NCI-H146 treated with DMSO at 0.1 percent for 48 hours (cell line): ENCODE measurements at regions not wholly inside any gene's neighbourhood (a gene's known extent, or its start where the extent isn't known, plus 50 kb on each side); places are given as distances from the start of the nearest gene placed in this dataset.
"Not testable (repeated sequence)": the region's sequence is repeated elsewhere in the genome, so short reads cannot be mapped to it uniquely, and the experiment has no call there.

ENCODE experiments used
- DNase-seq: peaks from one replicate; lab custom pipeline; 2025; ENCODE audit not compliant: unreplicated experiment; lab: John Stamatoyannopoulos, UW

DNA sequence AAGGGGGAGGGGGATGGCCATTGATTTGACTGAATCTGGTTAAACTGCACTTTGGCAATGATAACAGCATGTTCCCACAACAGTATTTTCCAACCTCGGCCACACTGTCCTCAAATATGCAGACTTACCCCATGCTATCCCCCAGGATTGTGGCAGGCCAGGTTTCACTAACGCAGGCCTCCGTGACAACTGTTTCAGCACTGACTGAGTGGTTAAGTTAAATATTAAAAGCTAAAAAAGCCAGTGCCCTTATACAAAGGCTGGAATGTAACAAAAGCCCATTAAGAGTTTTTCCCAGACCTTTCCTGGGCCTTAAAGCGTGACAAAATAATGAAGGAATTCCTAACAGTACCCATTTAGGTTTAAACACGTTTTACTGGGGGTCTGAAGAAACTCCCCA lies 202.9 kb downstream of the USP25 start:
- DNase-seq = no peak

DNA sequence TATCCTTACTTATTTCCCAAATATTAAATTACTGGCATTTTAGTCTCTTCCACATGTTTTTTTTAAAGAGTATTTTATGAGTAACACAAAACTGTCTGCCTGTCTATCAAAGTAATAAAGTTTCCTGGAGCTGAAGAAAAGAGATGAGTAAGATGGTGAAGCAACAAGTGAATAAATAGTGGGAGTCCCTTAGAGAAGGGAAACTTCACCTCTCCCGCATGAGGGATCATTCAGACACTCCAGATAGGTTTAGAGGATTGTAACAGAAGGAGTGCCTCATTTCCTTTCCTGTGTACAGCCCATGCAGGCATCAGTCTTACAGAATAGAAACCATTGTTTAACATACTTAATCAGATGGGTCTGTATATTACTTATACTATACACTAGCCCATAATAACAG lies 205.7 kb downstream of the USP25 start:
- no peak for DNase-seq

DNA sequence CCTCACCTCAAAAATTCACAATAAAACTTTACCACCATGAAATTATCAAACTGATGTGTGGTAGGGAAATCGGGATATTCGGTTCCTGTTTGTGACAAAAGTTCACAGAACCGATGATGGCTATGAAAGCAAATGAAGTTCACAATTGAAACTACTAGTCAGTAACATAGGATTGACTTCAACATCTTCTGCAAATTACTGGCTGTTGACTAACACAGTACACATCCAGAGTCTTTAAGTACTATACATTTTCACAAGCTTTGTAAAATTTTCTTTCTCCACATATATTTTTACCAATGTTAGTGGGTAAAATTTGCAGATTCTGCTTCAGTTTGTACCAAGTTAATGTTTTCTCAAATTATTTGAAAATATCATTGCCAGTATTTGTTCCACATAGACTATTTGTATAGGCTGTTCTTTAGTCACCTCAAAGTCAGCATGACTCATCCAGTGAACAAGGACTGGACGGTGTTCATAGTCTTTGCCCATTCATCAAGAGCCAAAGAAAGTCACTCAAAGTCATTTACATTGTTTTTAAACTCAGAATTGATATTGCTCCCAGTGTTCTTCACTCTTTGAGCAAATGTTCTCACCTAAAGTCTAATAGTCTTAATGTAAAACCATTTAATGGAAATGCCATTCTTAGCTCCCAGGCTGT lies 213.4 kb downstream of the USP25 start:
- no peak for DNase-seq

DNA sequence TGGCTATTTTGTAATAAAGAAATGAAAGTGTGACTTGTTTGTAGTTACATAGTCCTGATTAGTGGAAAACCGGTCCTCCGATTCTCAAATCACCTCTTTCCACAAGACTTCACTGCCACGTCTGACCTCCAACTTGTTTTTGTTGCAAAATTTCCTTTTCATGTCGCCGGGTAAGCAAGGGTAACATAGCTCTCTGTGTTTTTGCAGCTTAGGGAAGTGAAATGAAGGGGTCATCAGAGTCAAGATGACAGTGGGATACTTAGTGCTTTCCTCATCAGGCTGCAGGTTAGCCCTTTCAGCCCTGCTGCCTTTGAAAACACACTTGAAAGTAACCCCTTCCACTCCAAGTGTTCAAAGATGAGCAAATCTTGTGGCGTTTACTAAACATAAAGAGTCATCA lies 217.9 kb downstream of the USP25 start:
- DNase-seq = no peak

DNA sequence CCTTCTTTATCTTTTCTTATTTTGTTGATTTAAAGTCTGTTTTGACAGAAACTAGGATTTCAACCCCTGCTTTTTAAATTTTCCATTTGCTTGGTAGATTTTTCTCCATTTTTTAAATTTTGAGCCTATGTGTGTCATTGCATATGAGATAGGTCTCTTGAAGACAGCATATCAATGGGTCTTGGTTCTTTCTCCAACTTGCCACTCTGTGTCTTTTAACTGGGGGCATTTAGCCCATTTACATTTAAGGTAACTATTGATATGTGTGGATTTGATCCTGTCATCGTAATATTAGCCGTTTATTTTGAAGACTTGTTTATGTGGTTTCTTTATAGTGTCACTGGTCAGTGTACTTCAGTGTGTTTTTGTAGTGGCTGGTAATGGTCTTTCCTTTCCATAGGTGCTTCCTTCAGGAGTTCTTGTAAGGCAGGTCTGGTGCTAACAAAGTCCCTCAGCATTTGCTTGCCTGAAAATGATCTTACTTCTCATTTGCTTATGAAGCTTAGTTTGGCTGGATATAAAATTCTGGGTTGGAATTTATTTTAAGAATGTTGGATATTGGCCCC lies 223.9 kb downstream of the USP25 start:
- DNase-seq = no peak

DNA sequence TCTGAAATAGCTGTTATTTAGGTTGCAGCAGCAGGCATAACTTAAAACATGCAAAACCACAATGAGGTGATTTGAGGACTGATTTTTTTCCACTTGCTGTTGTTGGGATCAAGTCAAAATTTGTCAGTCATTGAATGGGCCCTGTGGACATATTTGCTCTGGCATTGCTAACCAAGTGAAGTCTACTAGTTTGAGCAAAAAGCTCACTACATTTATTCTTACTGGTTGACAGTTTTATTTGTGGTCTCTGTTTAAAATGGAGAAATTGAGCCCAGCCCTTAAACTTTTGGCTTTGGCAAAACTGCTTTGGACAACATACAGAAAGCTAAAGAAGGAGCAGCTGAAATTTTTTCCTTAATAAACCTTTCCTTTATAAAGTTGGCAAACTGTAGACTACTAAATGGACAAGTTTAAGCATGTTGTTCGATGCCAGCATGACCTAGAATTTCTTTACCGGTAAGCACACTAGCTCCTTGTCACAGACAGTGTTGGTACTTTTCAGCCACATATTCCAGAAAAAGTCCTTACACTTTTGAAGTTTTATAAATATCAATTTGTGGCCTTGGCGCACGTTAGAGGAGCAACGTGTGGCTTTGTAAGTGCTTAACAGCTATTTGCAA lies 234.6 kb downstream of the USP25 start:
- DNase-seq = no peak

DNA sequence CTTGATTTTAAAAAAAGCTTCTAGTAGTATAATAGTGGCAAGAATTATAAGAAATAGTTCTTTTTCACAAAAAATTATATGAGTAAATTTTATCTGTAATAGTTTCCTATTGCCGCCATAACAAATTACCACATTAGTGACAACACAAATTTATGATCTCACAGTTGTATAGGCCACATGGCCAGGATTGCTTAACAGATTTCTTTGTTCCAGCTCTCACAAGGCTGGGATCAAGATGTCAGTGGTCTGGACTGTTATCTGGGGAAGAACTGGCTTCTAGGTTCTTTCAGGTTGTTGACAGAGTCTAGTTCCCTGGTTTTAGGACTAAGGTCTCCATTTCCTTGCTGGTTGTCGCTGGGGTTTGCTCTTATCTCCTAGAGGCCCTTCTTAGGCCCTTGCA lies 236.4 kb downstream of the USP25 start:
- no peak for DNase-seq

DNA sequence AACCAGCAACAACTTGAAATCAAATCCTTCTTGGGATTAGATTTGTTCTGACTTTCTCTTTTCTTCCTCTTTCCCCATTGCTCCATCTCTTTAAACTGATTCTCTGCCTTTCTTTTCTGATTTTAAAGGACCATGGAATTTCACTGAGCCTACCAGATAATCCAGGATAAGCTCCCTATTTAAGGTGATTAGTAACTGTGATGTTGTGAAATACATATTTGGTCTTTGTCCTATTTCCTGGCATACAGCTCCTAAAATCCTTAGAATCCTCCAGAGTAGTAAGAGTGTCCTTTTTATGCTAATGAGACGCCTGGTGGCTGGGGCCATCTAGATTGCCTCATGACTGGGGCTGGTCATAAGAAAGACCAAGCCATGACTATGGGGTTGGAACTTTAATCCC lies 236.9 kb downstream of the USP25 start:
- DNase-seq = no peak

DNA sequence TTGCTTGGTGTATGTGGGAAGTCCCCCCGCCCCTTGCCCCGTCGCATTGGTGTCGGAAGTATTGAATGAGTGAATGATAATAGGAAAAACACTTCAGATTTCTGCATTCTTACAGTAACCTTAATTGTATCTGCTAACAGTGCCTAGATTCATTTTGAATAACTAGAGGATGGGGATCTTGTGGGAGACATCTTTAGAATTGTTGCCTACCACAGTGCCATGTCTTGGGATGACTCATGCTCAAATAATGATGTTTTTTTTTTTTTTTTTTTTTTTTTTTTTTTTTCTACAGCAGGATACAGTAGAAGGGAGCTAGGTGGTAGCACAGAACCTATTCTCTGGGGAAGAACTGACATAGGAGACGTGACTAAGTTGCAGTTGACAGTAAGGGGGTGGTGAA lies 237.9 kb downstream of the USP25 start:
- DNase-seq = no peak

DNA sequence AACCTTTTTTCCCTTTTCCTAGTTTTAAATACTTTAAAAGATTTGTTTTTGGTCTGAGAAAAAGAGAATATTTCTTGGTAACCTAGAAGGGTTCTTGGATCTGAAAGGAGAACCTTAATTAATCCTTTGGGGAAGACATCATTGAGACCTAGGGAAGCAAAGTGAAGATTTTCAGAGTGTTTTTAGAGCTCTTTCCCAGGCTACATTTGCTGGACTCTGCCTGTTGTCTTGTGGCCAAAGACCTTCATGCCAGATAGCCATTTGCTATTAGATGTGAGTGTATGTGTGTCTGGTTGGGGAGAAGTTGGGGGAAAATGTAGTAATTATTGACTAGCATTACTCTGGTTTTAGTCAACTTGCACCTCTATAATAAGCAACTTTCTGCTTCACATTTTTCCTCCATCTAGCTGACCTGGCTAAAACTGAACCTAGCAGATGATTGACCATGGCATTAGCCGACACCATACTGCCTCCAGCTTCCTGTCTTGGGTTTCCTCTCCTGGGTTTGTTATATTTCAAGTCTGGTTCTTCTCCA lies 239.1 kb downstream of the USP25 start:
- DNase-seq = no peak

DNA sequence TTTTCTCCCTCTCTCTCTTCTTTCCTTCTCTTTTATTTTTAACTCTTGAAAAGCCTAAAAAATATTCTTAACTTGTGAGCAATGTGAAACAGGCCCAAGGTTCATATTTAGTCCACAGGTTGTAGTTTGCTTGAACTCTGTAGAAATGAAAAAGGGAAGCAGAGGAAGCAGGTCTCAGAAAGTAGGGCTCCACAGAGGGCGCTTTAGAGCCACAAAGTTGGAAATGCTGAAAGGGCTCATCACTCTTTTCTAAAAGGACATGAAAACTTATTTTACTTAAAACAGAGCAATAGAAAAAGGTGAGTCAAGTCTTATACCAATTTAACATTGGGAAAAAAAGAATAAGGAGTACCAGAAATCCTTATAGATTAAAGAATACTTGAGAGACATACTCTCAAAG lies 247.0 kb downstream of the USP25 start:
- no peak for DNase-seq

DNA sequence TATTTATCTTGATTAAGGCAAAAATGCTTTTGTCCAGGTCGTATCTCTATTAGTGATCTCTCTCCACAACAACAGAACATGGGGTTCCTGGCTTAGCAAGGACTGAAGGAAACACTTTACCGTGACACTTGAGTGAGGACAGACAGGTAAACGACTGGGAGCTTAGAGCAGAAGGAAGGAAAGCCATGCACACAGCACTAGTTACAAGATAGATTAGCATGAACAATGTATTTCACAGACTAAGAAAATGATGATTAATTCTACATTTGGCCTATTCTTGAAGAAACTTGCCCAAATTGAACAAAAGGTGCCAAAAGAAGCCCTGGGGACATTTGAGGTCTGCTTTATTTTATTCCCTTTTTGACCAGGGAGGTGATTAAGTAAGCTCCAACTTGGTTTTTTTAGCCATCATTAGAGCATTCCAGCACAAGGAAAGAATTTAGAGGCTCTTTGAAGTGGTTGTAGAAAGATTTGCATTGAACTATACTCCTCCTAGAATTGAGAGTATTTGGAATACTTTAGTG lies 248.5 kb downstream of the USP25 start:
- no peak for DNase-seq

DNA sequence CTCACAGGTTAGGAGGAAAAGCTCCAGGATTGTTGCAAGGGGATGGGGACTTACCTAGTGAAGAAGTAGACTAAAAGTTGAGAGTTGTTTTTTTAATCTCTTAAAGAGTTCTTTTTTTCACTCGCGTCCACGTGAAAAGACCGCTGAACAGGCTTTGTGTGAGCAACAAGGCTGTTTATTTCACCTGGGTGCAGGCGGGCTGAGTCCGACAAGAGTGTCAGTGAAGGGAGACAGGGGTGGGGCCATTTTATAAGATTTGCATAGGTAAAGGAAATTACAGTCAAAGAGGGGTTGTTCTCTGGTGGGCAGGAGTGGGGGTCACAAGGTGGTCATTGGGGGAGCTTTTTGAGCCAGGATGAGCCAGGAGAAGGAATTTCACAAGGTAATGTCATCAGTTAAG lies 249.7 kb downstream of the USP25 start:
- not testable (repeated sequence) for DNase-seq

DNA sequence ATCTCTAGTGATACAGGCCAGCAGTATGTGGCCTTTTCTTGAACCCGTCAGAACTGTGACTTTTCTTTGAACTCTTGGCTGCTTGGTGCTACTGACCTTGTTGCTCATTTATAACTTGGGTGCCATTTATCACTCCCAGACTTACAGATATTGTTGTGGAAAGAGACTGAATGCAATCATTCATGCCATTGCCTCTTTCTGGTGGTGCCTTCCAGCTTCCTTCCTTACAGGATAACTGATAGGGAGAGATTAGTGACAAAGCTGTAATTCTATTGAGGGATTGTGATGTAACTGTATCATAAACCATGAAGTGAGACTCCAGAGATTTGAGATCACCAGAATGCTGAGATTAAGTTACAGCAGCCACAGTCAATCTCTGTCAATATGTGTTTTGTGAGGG lies 256.5 kb downstream of the USP25 start:
- DNase-seq = no peak

DNA sequence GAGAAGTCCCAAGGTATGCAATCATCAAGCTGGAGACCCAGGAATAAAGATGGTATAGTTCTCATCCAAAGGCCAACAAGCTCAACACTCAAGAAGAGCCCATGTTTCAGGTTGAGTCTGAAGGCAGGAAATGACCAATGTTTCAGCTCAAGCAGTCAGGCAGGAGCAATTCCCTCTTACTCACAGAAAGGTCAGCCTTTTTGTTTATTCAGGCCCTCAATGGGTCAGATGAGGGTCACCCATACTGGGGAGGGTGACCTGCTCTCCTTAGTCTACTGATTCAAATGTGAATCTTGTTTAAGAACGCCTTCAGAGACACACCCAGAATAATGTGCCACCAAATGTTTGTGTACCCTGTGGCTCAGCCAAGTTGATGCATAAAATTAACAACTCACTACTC lies 262.4 kb downstream of the USP25 start:
- DNase-seq = no peak

DNA sequence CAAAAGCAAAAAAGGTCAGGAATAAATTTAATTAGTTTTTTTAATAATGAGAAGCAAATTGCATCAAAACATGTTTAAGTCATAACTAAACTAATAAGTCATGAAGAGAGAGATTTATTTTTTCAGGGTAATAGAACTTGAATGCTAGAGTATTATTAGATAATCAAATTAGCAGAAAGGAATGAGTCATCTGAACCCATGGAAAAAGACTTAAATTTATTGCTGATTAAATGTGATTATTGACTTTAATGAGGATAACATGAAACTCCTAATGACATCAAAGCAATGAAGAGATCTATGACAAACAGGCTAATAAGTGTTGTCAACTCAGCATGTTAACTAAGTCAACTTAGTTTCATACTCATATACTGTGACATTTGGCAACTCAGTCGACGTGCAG lies 264.2 kb downstream of the USP25 start:
- no peak for DNase-seq

DNA sequence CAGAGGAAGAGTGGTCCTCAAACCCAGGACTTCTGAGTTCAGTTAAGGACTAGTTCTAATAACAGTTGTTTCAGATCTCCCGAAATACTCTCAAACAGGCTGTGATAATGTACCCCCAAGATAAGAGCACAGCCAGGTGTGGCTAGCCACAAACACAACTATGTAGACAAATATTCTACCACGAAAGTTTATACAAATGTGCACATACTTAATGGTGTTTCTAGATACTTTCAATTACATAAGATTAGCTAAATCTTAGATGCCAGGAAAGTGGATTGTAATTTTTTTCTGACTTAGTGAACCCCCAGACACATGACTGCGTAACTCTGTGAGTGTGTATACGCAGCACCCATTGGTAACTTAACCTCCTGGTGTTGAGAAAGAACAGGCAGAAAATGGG lies 270.0 kb downstream of the USP25 start:
- no peak for DNase-seq

DNA sequence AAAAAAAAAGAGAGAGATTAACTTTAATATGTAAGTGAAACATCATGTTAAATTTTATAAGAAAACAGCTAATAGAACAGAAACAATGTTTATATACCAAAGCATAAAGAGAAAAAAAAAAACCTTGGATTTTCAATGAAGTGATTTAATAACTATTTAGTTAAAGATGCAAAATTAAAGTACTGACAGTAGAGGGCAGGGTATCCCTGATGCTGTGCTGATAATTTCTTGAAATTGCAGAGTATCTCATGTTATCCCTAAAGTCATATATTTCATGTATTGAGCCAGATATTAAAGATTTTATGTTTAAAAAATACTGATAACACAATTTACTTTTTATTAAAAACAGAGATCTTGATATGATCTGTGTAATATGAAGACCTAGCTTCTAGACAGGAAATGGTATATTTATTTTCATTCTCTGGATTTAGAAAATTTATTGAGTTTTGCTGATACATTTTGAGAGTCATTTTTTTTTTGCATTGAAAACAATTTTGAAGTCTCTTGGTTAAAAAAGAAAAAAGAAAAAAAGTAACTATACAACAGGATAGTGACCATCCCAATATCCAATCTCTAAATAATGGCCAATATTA lies 273.2 kb downstream of the USP25 start:
- DNase-seq = no peak

DNA sequence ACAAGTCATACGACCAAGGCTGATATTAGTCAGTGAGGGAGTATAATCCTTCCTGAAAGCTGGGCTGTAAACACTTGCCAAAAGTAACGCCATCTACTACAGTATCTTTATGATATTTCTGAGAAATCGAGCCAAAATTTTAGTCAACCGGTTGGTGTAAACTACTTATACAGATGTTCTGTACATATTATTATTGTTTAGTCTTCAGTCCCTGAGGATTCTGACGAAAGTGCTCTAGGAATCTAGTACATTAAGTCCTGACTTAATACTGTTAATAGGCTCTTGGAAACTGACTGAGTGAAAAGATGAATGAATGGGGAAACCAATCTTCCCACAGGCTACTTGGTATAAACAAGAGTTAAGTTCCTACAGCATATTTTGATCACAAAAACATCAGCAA lies 274.3 kb downstream of the USP25 start:
- DNase-seq = no peak

DNA sequence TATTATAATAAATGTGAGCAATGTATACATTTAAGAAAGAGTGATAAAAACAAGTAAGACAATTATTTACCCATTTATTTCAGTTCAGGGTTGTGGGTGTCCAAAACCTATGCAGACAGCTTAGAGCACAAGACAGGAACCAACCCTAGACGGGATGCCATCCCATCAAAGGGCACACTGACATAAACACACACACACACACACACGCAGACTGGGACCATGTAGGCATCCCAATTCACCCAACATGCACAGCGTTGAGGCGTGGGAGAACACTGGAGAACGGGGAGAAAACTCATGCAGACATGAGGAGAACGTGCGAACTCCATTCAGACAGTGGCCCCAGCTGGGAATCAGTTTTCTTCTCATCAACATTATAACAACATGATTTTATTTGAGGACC lies 274.7 kb downstream of the USP25 start:
- DNase-seq = no peak

DNA sequence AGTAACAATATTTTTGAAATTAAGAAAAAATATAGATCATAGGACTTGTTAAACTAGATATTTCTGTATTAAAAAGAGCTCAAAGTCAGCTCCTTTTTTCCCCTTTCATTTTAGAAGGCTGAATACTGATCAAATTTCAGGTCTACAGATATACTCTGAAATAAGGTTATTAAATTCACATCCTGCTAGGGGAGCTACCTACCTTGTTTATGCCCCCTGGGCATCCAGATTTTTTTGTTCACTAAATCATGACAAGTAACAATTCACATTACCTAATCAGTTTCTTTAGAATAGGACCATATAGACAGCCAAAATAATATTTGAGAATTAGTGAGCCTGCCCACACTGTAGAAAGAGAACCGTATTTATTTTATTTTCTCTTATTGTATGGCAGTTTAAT lies 276.2 kb downstream of the USP25 start:
- no peak for DNase-seq

DNA sequence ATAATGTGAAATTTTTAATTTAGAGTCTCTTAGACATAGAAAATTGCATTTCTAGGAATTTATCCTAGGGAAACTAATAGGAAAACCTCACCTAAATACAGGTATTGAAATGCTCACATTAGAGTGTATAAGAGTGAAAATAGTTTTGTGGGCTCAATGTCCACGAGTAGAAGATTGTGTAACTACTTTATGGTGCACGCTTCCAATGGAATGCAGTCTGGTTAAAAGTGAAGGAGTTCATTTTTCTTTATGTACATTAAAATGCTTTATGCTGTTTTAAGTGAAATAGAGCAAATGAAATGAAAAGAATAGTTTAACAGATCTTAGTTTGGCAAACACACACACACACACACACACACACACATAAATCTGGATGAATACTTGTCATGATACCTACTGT lies 278.2 kb downstream of the USP25 start:
- DNase-seq = no peak
